Uterus (tissue), 2 donors: ENCODE measurements at regions not wholly inside any gene's neighbourhood (a gene's known extent, or its start where the extent isn't known, plus 50 kb on each side); places are given as distances from the start of the nearest gene placed in this dataset.

Experiments
- POLR2A ChIP-seq, 2 donors: fragments of 450-650 bp; IDR thresholded peaks; one replicate each; pipeline ENCODE4 v1.6.1; 2016; ENCODE audit warnings: antibody characterized with exemption in 2 of 2, mild to moderate bottlenecking in 1 of 2, moderate library complexity in 1 of 2
- TF ChIP-seq, protein P1 (sequence below), 4 experiments: fragments of 200-600 bp in 2 of 4; fragments of 450-650 bp in 2 of 4; sonication (generic) in 2 of 4; IDR thresholded peaks; one replicate each; pipeline ENCODE4 v1.5.1; 2016 to 2019; ENCODE audit warnings: antibody characterized with exemption in 4 of 4, mild to moderate bottlenecking in 2 of 4, moderate library complexity in 1 of 4

DNA sequence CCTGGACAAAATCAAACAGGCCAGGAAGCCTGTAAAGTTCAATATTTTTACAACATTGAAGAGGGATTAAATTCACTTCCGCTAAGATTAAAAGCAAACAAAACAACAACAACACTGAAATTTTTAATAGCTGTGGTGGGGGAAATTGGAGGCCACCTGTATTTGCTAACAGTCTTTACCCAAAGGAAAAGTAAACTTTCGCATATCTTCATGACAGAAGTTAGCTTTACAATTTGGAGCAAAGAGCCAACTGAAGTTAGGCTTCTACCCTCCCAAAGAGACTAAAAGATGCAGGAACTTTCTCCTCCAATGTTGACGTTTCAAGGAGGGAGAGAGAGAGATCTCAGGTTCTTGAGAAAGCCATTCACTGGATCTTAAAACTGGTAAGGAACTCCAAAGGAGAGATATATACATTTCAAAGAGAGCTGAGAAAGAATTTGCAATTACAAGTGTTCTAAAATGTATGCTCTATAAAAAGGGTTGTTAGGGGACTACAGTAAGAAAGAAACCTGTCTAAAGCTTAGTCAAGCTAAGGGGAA is 349.2 kb upstream of the CDH9 start:
- TF ChIP-seq, protein P1, sequence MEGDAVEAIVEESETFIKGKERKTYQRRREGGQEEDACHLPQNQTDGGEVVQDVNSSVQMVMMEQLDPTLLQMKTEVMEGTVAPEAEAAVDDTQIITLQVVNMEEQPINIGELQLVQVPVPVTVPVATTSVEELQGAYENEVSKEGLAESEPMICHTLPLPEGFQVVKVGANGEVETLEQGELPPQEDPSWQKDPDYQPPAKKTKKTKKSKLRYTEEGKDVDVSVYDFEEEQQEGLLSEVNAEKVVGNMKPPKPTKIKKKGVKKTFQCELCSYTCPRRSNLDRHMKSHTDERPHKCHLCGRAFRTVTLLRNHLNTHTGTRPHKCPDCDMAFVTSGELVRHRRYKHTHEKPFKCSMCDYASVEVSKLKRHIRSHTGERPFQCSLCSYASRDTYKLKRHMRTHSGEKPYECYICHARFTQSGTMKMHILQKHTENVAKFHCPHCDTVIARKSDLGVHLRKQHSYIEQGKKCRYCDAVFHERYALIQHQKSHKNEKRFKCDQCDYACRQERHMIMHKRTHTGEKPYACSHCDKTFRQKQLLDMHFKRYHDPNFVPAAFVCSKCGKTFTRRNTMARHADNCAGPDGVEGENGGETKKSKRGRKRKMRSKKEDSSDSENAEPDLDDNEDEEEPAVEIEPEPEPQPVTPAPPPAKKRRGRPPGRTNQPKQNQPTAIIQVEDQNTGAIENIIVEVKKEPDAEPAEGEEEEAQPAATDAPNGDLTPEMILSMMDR (IDR thresholded peaks at IDR 0.05), result no peak
- no peak for TF ChIP-seq POLR2A (IDR thresholded peaks at IDR 0.05)
